ENCODE measurements at regions not wholly inside any gene's neighbourhood (a gene's known extent, or its start where the extent isn't known, plus 50 kb on each side); places are given as distances from the start of the nearest gene placed in this dataset.

DNA sequence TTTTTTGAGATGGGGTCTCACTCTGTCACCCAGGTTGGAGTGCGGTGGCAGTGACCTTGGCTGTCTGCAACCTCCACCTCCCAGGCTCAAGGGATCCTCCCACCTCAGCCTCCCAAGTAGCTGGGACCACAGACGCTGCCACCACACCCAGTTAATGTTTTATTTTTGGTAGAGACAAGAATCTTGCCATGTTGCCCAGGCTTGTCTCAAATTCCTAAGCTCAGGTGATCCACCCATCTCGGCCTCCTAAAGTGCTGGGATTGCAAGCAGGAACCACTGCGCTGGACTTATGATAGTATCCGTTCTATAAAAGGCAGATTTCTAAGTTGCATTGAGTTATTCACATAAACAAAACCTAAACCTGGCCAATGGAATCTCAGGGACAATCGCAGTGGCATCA, 321.1 kb upstream of the PRICKLE1 start:
- dilution Hi-C loops (cut with MboI; ENCODE audit: extremely low pct_ligation_motif_present, low sequenced_read_pairs) (no loop called here), intact Hi-C loops (cut with micrococcal nuclease) (no loop called here)
- TF ChIP-seq POLR2AphosphoS5 (IDR thresholded peaks at IDR 0.05; ENCODE audit: insufficient read depth, low read depth, low read length) (no peak), MAX (IDR thresholded peaks at IDR 0.05; ENCODE audit: insufficient read depth, insufficient read length) (no peak), EZH2 (IDR thresholded peaks at IDR 0.05; ENCODE audit: borderline replicate concordance, low read depth, low read length, severe bottlenecking) (no peak), CTCF (IDR thresholded peaks at IDR 0.05; ENCODE audit: extremely low read depth in 1 of 2, insufficient read depth in 1 of 2, low read depth in 1 of 2, low read length in 2 of 2) (no peak)
- Histone ChIP-seq H3K4me2 (ENCODE audit: insufficient read depth, low read length) (no peak overlapping the region), H3K4me1 (ENCODE audit: control insufficient read depth, extremely low read depth, insufficient read depth, low read length) (no peaks in the 10 kb centered on the region), H3K36me3 (ENCODE audit: control insufficient read depth in 2 of 2, extremely low read depth in 1 of 2, insufficient read depth in 2 of 2, low read length in 2 of 2) (no peaks in the 10 kb centered on the region), H3K27ac (ENCODE audit: insufficient read depth, low read depth, low read length) (no peak overlapping the region), H4K20me1 (replicated peaks; ENCODE audit: control insufficient read depth, extremely low read depth, insufficient read depth, low read length) (no peaks in the 10 kb centered on the region), H3K9ac (replicated peaks; ENCODE audit: extremely low read depth, insufficient read depth, low read length) (no peak overlapping the region), H3K79me2 (ENCODE audit: control insufficient read depth, insufficient read depth, low read length) (no peaks in the 10 kb centered on the region), H3K9me1 (replicated peaks; ENCODE audit: control insufficient read depth, extremely low read depth, insufficient read depth, low read length) (no peaks in the 10 kb centered on the region), H3K27me3 (ENCODE audit: control insufficient read depth in 2 of 2, insufficient read depth in 2 of 2, low read length in 2 of 2) (no peaks in the 10 kb centered on the region), H3K9me3 (replicated peaks; ENCODE audit: control insufficient read depth, insufficient read depth, low read length) (no peaks in the 10 kb centered on the region), H2AFZ (ENCODE audit: low read depth, low read length) (no peak overlapping the region), H3K4me3 (replicated peaks in 1 of 3; ENCODE audit: insufficient read depth in 1 of 3, low read depth in 1 of 3, low read length in 3 of 3) (no peak overlapping the region)
- FAIRE-seq: no peak
- no peak for DNase-seq (ENCODE audit: low read depth, low spot score)
- ChIA-PET CTCF (no interaction called here), POLR2A (no interaction called here)
- no TSS peak for BruUV-seq (replicated peaks)

DNA sequence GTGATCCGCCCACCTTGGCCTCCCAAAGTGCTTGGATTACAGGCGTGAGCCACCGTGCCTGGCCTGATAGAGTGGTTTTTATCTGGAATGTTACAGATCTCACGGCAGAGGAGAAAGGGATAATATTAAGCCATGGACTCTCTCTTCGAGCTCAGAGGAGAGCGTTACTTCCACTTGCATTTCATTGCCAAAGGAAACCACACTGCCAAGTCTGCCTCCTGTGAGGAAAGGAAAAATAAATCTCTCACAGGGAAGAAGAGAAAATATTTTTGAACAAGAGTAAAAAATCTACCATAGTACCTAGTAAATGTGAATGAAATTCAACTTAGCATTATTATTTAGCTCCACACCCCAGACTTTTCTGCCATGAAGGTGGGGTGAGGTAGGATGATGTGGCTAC, 319.2 kb upstream of the PRICKLE1 start:
- Histone ChIP-seq H3K4me1 (ENCODE audit: control insufficient read depth, extremely low read depth, insufficient read depth, low read length) (no peaks in the 10 kb centered on the region), H3K4me2 (ENCODE audit: insufficient read depth, low read length) (no peak overlapping the region), H3K79me2 (ENCODE audit: control insufficient read depth, insufficient read depth, low read length) (no peaks in the 10 kb centered on the region), H3K9me3 (replicated peaks; ENCODE audit: control insufficient read depth, insufficient read depth, low read length) (no peaks in the 10 kb centered on the region), H2AFZ (ENCODE audit: low read depth, low read length) (no peak overlapping the region), H4K20me1 (replicated peaks; ENCODE audit: control insufficient read depth, extremely low read depth, insufficient read depth, low read length) (no peaks in the 10 kb centered on the region), H3K27ac (ENCODE audit: insufficient read depth, low read depth, low read length) (no peak overlapping the region), H3K9me1 (replicated peaks; ENCODE audit: control insufficient read depth, extremely low read depth, insufficient read depth, low read length) (no peaks in the 10 kb centered on the region), H3K4me3 (replicated peaks in 1 of 3; ENCODE audit: insufficient read depth in 1 of 3, low read depth in 1 of 3, low read length in 3 of 3) (no peak overlapping the region), H3K27me3 (ENCODE audit: control insufficient read depth in 2 of 2, insufficient read depth in 2 of 2, low read length in 2 of 2) (no peaks in the 10 kb centered on the region), H3K9ac (replicated peaks; ENCODE audit: extremely low read depth, insufficient read depth, low read length) (no peak overlapping the region), H3K36me3 (ENCODE audit: control insufficient read depth in 2 of 2, extremely low read depth in 1 of 2, insufficient read depth in 2 of 2, low read length in 2 of 2) (no peaks in the 10 kb centered on the region)
- BruUV-seq (replicated peaks): no TSS peak
- DNase-seq (ENCODE audit: low read depth, low spot score): no peak
- POLR2A ChIA-PET: no interaction called here
- CTCF ChIA-PET: no interaction called here
- no peak for FAIRE-seq
- TF ChIP-seq GATA2 (IDR thresholded peaks at IDR 0.05; ENCODE audit: insufficient read depth, insufficient read length, low read depth, low read length): no peak
- TF ChIP-seq POLR2AphosphoS5 (IDR thresholded peaks at IDR 0.05; ENCODE audit: insufficient read depth, low read depth, low read length): no peak
- no peak for TF ChIP-seq MYC (IDR thresholded peaks at IDR 0.05; ENCODE audit: low read depth, low read length)
- TF ChIP-seq EZH2 (IDR thresholded peaks at IDR 0.05; ENCODE audit: borderline replicate concordance, low read depth, low read length, severe bottlenecking): no peak
- no peak for TF ChIP-seq FOS (IDR thresholded peaks at IDR 0.05; ENCODE audit: borderline replicate concordance, insufficient read depth, low read length)
- TF ChIP-seq POLR2A (IDR thresholded peaks at IDR 0.05; ENCODE audit: low read depth, low read length): no peak
- TF ChIP-seq MAX (IDR thresholded peaks at IDR 0.05; ENCODE audit: insufficient read depth, insufficient read length): no peak
- no peak for TF ChIP-seq CTCF (IDR thresholded peaks at IDR 0.05; ENCODE audit: extremely low read depth in 1 of 2, insufficient read depth in 1 of 2, low read depth in 1 of 2, low read length in 2 of 2)
- TF ChIP-seq JUN (IDR thresholded peaks at IDR 0.05; ENCODE audit: borderline replicate concordance, insufficient read depth, insufficient read length, low read depth): no peak
- intact Hi-C loops (cut with micrococcal nuclease) (no loop called here), dilution Hi-C loops (cut with MboI; ENCODE audit: extremely low pct_ligation_motif_present, low sequenced_read_pairs) (no loop called here)

Measured in endothelial cell of umbilical vein (primary cell).